IMR-90 (cell line): ENCODE measurements at regions not wholly inside any gene's neighbourhood (a gene's known extent, or its start where the extent isn't known, plus 50 kb on each side); places are given as distances from the start of the nearest gene placed in this dataset.

Experiments
- ATAC-seq: fragments of 200-7000 bp; cut with Tn5 transposase; 2 replicates; pipeline ENCODE4 v1.9.1; 2020; ENCODE audit warnings: low read depth, mild to moderate bottlenecking, moderate library complexity
- BruUV-seq: library from RNA; stranded (reverse); fragments of 400-500 nt; replicated peaks from 2 replicates; lab custom pipeline; 2021; lab: Mats Ljungman, UMichigan
- CTCF ChIA-PET: fragments of 300-600 bp; formaldehyde crosslinking; extraction: SDS; loops from one replicate; lab custom pipeline; 2021; ENCODE audit warnings: antibody characterized with exemption; lab: Yijun Ruan, JAX
- POLR2A ChIA-PET: fragments of 300-600 bp; sonication (Branson Sonifier 250); formaldehyde crosslinking; loops from one replicate; lab custom pipeline; 2022; ENCODE audit warnings: antibody characterized with exemption; ENCODE audit not compliant: unreplicated experiment; lab: Charles Lee
- DNase-seq: peaks from one replicate; pipeline ENCODE4 v3.0.0; 2013
- H2AFZ ChIP-seq: replicated peaks from 2 replicates; pipeline ENCODE3; 2013; ENCODE audit warnings: low read length, mild to moderate bottlenecking; ENCODE audit not compliant: poor library complexity
- H2AK5ac ChIP-seq: 2 replicates; pipeline ENCODE4 v1.6.1; 2013; ENCODE audit warnings: low read depth, low read length, inconsistent platforms
- H2AK9ac ChIP-seq: replicated peaks from 2 replicates; pipeline ENCODE3; 2013; ENCODE audit warnings: mild to moderate bottlenecking, low read depth, low read length, moderate library complexity; ENCODE audit not compliant: poor library complexity
- H2BK120ac ChIP-seq: 2 replicates; pipeline ENCODE4 v1.6.1; 2013; ENCODE audit warnings: low read depth, low read length, inconsistent platforms
- H2BK15ac ChIP-seq: 3 replicates; pipeline ENCODE4 v1.6.1; 2013; ENCODE audit warnings: low read depth, low read length, inconsistent platforms
- H2BK20ac ChIP-seq: 2 replicates; pipeline ENCODE4 v1.6.1; 2013; ENCODE audit warnings: low read depth, mild to moderate bottlenecking, inconsistent platforms, low read length, moderate library complexity
- H2BK5ac ChIP-seq: 2 replicates; pipeline ENCODE4 v1.6.1; 2013; ENCODE audit warnings: mild to moderate bottlenecking, low read depth, low read length, inconsistent platforms; ENCODE audit not compliant: poor library complexity, severe bottlenecking
- H3K14ac ChIP-seq: replicated peaks from 2 replicates; pipeline ENCODE4 v1.6.1; 2013; ENCODE audit warnings: low read depth, low read length, inconsistent platforms
- H3K18ac ChIP-seq: 2 replicates; pipeline ENCODE4 v1.6.1; 2013; ENCODE audit warnings: low read depth, low read length, control low read depth
- H3K23ac ChIP-seq: 2 replicates; pipeline ENCODE4 v1.6.1; 2013; ENCODE audit warnings: low read depth, low read length, inconsistent platforms
- H3K27ac ChIP-seq: 2 replicates; pipeline ENCODE4 v1.5.1; 2013; ENCODE audit warnings: mild to moderate bottlenecking, control low read depth, low read length; ENCODE audit not compliant: insufficient read depth
- H3K27me3 ChIP-seq: 2 replicates; pipeline ENCODE4 v1.6.1; 2013; ENCODE audit warnings: low read length; ENCODE audit not compliant: control insufficient read depth, insufficient read depth
- H3K36me3 ChIP-seq: 2 replicates; pipeline ENCODE4 v1.6.1; 2013; ENCODE audit warnings: low read length, mixed read lengths; ENCODE audit not compliant: control insufficient read depth, insufficient read depth
- H3K4ac ChIP-seq: 2 replicates; pipeline ENCODE4 v1.6.1; 2013; ENCODE audit warnings: low read depth, low read length, inconsistent platforms
- H3K4me1 ChIP-seq: 2 replicates; pipeline ENCODE4 v1.6.1; 2013; ENCODE audit warnings: low read length, mixed read lengths; ENCODE audit not compliant: control insufficient read depth, insufficient read depth
- H3K4me2 ChIP-seq: 2 replicates; pipeline ENCODE4 v1.6.1; 2013; ENCODE audit warnings: low read depth, mild to moderate bottlenecking, control low read depth, low read length, moderate library complexity
- H3K4me3 ChIP-seq: 2 replicates; pipeline ENCODE4 v1.5.1; 2013; ENCODE audit warnings: low read depth, mild to moderate bottlenecking, control low read depth, low read length, moderate library complexity; ENCODE audit not compliant: insufficient read depth
- H3K56ac ChIP-seq: 2 replicates; pipeline ENCODE4 v1.6.1; 2013; ENCODE audit warnings: low read length, inconsistent platforms; ENCODE audit not compliant: insufficient read depth; ENCODE audit errors: extremely low read depth
- H3K79me1 ChIP-seq, 2 experiments: 2 replicates each; pipeline ENCODE4 v1.6.1; 2013; ENCODE audit warnings: low read length in 2 of 2, inconsistent platforms in 1 of 2, low read depth in 1 of 2
- H3K9ac ChIP-seq: 2 replicates; pipeline ENCODE4 v1.6.1; 2013; ENCODE audit warnings: low read depth, low read length, control low read depth
- H3K9me1 ChIP-seq: 2 replicates; pipeline ENCODE4 v1.6.1; 2013; ENCODE audit warnings: low read length, inconsistent platforms; ENCODE audit not compliant: insufficient read depth
- H3K9me3 ChIP-seq: 2 replicates; pipeline ENCODE4 v1.6.1; 2013; ENCODE audit warnings: low read length; ENCODE audit not compliant: control insufficient read depth, insufficient read depth
- H4K20me1 ChIP-seq: 2 replicates; pipeline ENCODE4 v1.6.1; 2013; ENCODE audit warnings: low read length, inconsistent platforms; ENCODE audit not compliant: insufficient read depth
- H4K5ac ChIP-seq: 2 replicates; pipeline ENCODE4 v1.6.1; 2013; ENCODE audit warnings: mild to moderate bottlenecking, low read depth, low read length, control low read depth
- H4K8ac ChIP-seq, 2 experiments: 2 replicates each; pipeline ENCODE4 v1.6.1; 2013; ENCODE audit warnings: low read depth in 2 of 2, low read length in 2 of 2, control low read depth in 1 of 2, inconsistent platforms in 1 of 2
- H4K91ac ChIP-seq: 2 replicates; pipeline ENCODE4 v1.6.1; 2013; ENCODE audit warnings: low read depth, low read length, inconsistent platforms; ENCODE audit not compliant: insufficient read depth
- BHLHE40 ChIP-seq: fragments of 150-350 bp; IDR thresholded peaks from 2 replicates; pipeline ENCODE4 v1.6.1; 2016; ENCODE audit warnings: mild to moderate bottlenecking, low read depth, low read length
- CHD1 ChIP-seq: IDR thresholded peaks from 2 replicates; pipeline ENCODE4 v1.6.1; 2012; ENCODE audit warnings: low read depth, low read length, improper control_type of control experiment
- ELK1 ChIP-seq: fragments of 150-350 bp; IDR thresholded peaks from 2 replicates; pipeline ENCODE4 v1.6.1; 2016; ENCODE audit warnings: low read depth, mild to moderate bottlenecking, low read length, moderate library complexity, borderline replicate concordance
- POLR2A ChIP-seq: IDR thresholded peaks from 2 replicates; pipeline ENCODE4 v1.6.1; 2012; ENCODE audit warnings: mild to moderate bottlenecking, low read depth, low read length
- RAD21 ChIP-seq: IDR thresholded peaks from 2 replicates; pipeline ENCODE4 v1.6.1; 2012; ENCODE audit warnings: low read length, improper control_type of control experiment
- RCOR1 ChIP-seq: IDR thresholded peaks from 2 replicates; pipeline ENCODE4 v1.6.1; 2012; ENCODE audit warnings: mild to moderate bottlenecking, low read length, improper control_type of control experiment; ENCODE audit not compliant: insufficient replicate concordance
- RFX5 ChIP-seq: IDR thresholded peaks from 2 replicates; pipeline ENCODE4 v1.8.0; 2012; ENCODE audit warnings: low read depth, mild to moderate bottlenecking, low read length, moderate library complexity
- dilution Hi-C: fragments of 300-500 bp; cut with HindIII; formaldehyde crosslinking; loops from one replicate; pipeline ENCODE4 v1.14.3; 2018; ENCODE audit warnings: low sequenced_read_pairs; ENCODE audit not compliant: unreplicated experiment
- in situ Hi-C: fragments of 300-500 bp; cut with MboI; formaldehyde crosslinking; loops from 3 replicates; pipeline ENCODE4 v1.14.3; 2019; ENCODE audit warnings: low sequenced_read_pairs, inconsistent platforms, mixed read lengths
- intact Hi-C: fragments of 100-400 bp; cut with micrococcal nuclease; formaldehyde crosslinking; loops from 2 replicates; pipeline ENCODE4 v1.10.0; 2022
- TF ChIP-seq, protein P1 (sequence below): conservative IDR thresholded peaks from 2 replicates; pipeline ENCODE4 v1.5.1; 2012; ENCODE audit warnings: mild to moderate bottlenecking, low read depth, low read length, improper control_type of control experiment

GRCh38 chr5:125750861-125751186 lies 672.4 kb upstream of the GRAMD2B start:
- H3K9me1 ChIP-seq: no peaks in the 10 kb centered on the region
- ATAC-seq: no peak
- no TSS peak for BruUV-seq
- no peak overlapping the region for H3K4me3 ChIP-seq
- no peak overlapping the region for H3K18ac ChIP-seq
- H2BK15ac ChIP-seq: no peak overlapping the region
- H2AK5ac ChIP-seq: no peak overlapping the region
- ChIA-PET CTCF (no interaction called here), POLR2A (no interaction called here)
- TF ChIP-seq, protein P1, sequence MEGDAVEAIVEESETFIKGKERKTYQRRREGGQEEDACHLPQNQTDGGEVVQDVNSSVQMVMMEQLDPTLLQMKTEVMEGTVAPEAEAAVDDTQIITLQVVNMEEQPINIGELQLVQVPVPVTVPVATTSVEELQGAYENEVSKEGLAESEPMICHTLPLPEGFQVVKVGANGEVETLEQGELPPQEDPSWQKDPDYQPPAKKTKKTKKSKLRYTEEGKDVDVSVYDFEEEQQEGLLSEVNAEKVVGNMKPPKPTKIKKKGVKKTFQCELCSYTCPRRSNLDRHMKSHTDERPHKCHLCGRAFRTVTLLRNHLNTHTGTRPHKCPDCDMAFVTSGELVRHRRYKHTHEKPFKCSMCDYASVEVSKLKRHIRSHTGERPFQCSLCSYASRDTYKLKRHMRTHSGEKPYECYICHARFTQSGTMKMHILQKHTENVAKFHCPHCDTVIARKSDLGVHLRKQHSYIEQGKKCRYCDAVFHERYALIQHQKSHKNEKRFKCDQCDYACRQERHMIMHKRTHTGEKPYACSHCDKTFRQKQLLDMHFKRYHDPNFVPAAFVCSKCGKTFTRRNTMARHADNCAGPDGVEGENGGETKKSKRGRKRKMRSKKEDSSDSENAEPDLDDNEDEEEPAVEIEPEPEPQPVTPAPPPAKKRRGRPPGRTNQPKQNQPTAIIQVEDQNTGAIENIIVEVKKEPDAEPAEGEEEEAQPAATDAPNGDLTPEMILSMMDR: no peak
- TF ChIP-seq ELK1: no peak
- TF ChIP-seq RAD21: no peak
- no peak for TF ChIP-seq RFX5
- no peak for TF ChIP-seq RCOR1
- TF ChIP-seq CHD1: no peak
- TF ChIP-seq BHLHE40: no peak
- TF ChIP-seq POLR2A: no peak
- dilution Hi-C loops (no loop called here), in situ Hi-C loops (no loop called here), intact Hi-C loops (no loop called here)
- H3K4me2 ChIP-seq: no peak overlapping the region
- no peak overlapping the region for H2BK120ac ChIP-seq
- H3K79me1 ChIP-seq: no peaks in the 10 kb centered on the region
- H3K27me3 ChIP-seq: no peaks in the 10 kb centered on the region
- no peaks in the 10 kb centered on the region for H3K9me3 ChIP-seq
- H3K9ac ChIP-seq: no peak overlapping the region
- H4K5ac ChIP-seq: no peak overlapping the region
- H4K20me1 ChIP-seq: no peaks in the 10 kb centered on the region
- H2BK5ac ChIP-seq: no peak overlapping the region
- H3K14ac ChIP-seq: no peak overlapping the region
- no peaks in the 10 kb centered on the region for H3K36me3 ChIP-seq
- H2AK9ac ChIP-seq: no peak overlapping the region
- no peak overlapping the region for H3K4ac ChIP-seq
- no peaks in the 10 kb centered on the region for H3K4me1 ChIP-seq
- H4K91ac ChIP-seq: no peak overlapping the region
- H2AFZ ChIP-seq: no peak overlapping the region
- no peak overlapping the region for H3K56ac ChIP-seq
- no peak overlapping the region for H2BK20ac ChIP-seq
- no peak overlapping the region for H3K23ac ChIP-seq
- no peak overlapping the region for H3K27ac ChIP-seq
- no peak for DNase-seq
- H4K8ac ChIP-seq: no peak overlapping the region
